DMS53 treated with DMSO at 0.1 percent for 48 hours (cell line): ENCODE measurements at regions not wholly inside any gene's neighbourhood (a gene's known extent, or its start where the extent isn't known, plus 50 kb on each side); places are given as distances from the start of the nearest gene placed in this dataset.

ENCODE experiments used
- DNase-seq: peaks from one replicate; lab custom pipeline; 2025; ENCODE audit not compliant: unreplicated experiment; lab: John Stamatoyannopoulos, UW

DNA sequence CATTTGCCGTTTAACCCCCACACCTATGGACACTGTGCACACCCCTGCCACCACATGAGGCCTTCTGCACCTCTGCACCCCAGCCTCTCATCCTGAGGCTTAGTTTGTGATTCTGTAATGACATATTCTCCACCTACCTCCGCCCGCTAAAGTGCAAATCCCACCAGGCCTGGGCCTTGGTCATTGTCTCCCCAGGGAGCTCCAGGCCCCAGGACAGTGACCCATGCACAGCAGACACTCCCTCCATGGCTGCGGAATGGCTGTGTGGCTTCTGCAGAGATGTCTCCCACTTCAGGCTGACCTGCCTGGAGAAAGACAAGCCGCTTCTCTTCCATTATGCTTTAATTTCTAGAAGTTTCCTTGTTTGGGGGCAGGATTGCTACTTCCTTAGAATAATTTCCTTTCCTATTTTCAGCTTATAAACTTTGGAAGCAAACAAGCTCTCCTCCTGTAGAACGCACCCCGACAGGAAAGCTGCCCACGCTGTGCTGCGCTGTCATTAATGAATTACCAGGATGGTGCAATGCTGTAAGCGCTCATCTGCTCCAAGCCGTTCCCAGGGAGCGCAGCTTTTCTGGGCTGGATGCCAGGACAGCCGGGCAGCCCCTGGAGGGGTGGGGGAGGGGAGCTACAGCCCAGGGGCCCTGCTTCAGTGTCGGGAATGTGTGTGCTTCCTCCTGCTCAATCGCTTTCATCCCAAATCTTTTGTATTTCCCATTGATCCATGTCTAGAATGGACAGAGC lies 618.0 kb downstream of the BRD1 start:
- DNase-seq: no peak

DNA sequence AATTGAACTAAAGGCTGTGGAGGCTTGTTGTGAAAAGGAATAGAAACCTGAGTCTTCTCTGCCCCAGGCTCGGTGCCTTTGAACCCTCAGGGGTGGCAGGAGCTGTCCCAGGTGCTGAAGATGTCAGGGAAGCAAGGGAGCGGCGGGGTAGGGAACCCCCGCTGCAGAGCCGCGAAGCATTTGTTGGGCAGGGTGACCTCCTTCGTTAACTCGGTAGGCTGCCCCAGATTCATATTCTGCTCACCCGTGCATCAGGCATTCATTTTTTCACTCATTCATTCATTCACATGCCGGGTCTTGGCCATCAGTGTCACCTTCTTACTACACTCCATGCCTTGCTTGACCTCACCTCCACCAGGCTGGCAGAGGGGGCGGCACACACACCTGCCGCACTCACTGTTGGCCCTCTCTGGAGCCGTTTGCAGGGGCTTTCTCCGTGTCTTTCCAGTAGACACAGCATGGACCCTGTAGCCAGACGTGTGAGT lies 618.9 kb downstream of the BRD1 start:
- DNase-seq: no peak

DNA sequence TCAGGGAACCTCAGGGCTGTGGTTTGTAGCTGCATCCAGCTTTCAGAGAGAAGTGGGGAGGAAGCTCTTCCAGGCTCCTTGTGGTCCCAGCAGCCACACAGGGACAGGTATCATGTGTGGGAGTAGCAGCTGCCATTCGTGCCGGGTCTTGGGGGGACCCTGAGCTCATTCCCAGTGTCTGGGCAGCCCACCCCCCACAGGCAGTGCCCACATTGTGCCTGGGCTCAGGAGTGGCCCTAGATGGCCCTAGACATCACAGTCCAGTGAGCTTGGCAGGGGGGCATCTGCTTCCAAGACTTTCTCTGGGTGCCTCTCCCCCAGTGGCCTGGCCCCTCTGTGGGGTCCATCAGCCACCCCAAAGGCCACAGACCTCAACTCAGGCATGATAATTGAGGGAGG lies 619.7 kb downstream of the BRD1 start:
- DNase-seq: no peak

DNA sequence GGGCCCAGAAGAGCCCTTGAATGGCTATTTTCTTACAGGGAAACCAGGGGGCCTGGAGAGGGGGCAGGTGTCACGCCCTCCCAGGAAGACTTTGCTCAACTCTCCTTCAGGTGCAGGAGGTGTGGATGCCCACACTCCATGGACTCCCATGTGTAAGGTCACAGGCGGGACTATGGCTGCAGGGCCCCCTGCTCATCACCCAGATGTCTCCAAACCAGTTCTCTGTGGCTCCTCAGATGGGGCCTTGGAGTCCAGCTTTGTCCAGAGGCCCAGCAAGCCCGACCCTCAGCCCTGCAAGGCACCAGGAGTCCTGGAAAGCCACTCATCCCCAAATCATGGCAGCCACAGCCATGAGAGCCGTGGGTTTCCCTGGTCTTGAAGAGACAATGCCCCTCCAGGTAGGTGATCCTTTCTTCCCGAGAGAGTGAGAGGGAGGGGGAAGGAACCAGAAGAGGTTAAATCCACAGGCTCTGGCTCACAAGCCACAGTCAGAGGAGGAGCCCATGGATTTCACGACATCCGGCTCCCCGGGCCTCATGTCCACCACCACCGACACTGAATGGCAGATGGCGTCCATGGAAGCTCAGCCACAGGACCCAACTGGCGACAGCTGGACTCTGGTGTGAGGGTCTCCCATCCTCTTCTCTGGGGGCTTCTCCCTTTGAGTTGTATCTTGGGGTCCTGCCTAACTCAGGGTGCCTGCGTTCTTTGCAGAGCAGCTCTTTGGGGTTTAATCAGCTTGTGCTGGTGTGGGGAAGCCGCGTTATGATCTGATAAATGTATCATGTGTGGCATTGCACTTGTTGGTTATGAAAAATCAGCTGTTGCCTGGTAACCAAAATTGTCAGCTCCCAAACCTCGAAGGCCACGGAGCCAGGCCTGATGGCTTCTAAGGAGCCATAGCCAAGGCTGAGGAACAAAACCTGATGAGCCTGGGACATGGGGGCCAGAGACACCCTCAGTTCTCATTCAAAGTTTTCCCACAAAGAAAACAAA lies 620.4 kb downstream of the BRD1 start:
- DNase-seq: no peak

DNA sequence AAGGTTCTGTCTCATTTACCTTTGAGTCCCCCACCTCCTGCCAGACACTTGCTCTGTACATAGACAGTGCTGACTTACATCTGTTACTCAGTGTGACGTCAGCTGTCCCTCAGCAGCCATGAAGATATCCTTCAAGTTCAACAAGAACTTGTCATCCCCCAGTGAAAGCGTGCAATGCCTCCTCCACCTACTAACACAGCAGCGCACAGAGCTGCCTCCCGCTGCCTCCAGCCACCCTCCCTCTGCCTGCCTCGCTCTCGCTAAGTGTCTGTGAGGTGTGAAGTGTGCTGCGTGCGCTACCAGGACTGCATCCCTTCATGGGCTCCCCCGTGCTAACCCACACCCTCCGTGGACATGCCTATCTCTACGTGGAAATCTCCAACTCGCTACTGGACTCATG lies 621.4 kb downstream of the BRD1 start:
- DNase-seq: no peak

DNA sequence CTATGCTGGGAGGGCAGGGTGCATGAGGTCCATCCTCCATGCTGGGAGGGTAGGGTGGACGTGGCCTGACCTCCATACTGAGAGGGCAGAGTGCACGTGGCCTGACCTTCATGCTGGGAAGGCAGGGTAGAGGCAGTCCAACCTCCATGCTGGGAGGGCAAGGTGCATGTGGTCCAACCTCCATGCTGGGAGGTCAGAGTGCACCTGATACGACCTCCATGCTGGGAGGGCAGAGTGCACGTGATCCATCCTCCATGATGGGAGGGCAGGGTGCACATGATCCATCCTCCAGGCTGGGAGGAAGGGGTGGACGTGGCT lies 622.2 kb downstream of the BRD1 start:
- DNase-seq: no peak

DNA sequence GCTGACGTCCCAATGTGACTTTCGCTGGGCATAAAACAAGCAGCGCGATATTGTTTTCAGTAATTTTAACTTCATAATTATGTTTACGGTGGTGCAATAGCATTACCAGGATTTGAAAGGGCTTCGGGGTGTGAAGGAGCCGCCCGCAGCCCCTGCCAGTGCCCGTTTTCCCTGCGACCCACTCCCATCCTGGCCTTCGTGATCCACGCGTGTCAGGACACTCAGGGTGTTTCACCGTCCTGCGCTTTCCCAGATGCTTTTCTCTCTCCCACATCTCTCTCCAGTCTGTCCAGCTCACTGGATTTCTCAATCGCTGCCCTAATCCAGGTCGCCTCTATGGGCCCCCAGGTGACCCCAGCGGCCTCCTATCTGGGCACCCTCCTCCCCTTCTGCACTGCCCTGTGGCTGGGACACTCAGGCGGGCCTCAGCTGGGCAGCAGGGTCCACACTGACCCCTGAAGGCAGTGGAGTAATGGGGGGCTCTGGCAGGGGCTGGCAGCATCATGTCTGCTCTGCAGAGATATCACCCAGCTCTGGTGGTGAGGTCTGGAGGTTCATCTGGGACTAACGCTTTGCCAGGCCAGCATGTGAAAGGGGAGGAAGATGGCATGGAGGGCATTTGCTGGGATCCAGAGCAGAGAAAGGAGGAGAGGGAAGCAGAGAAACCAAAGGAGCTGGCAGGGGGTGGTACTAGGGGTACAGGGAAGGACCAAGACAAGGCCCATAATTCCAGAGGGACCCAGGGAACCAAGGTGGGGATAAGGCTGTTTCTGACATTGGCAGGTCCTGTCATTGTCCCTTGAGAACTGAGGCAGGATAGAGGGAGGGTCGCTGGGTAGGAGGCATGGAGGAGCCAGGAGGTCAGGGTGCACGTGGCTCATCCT lies 622.8 kb downstream of the BRD1 start:
- DNase-seq: no peak

DNA sequence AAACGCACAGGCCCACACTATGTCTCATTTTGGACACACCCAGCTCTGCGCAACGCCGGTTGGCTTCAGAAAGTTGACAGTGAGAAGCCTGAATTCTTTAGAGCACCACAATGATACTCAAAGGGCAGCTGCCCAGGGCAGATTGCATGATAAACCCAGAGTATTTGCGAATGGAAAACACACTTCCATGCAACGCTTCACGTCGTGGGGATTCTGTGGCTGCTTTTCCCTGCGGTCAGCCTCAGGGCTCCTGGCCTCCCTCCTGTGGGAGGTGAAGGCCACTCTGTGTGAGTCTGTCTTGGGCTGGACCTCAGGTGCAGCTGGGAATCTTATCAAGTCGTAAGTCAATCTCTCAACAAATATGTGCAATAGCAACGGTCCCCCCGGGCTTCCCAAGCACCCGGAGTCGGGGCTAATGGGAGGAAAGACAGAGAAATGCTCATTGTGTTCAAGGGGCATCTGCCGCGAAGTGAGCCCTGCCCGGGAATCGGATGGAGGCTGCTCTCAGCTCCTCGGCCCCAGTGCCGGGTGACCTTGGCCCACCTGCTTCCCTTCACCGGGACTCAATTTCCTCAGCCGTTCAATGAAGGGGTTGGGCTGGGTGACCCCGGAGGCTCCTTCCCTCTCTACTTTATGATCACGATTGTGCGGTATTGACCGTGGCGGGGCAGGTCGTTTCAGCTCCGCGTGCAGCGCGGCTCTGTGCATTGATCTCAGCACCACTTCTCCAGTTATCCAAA lies 623.6 kb downstream of the BRD1 start:
- DNase-seq: no peak

DNA sequence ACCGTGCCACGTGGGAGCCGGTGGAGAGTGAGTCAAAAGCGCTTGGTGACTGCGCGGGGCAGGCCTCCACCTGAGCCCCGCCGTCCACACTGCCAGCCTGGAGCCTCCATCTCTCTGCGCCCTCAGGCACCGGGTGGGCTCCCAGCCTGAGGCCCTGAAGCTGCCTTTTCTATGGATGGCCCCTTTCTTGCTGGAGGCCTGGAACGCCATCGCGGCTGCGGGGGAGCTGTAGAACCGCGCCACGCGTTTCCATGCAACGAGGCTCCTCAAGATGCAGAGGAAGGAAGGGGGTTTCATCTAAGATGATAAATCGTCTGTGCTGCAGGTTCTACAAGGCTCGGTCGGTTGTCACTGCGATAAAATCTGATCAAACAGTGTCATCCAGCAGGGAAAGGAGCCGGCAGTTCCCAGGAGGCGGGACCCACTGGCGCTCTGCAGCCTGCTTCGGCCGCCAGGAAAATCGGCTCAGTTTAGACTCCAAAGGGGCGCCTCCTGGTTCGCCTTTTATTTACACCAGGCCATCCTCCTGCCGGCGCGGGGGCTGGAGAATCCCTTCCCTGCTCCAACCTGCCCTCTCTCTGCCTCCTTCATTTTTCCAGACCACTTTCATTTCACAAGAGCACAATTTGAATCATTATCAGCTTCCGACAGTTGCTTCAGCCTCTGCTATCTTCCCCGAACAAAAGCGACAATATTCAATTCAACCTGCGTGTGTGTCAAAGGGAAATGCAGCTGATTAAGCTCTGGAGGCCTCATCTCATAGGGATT lies 624.4 kb downstream of the BRD1 start:
- DNase-seq: no peak

DNA sequence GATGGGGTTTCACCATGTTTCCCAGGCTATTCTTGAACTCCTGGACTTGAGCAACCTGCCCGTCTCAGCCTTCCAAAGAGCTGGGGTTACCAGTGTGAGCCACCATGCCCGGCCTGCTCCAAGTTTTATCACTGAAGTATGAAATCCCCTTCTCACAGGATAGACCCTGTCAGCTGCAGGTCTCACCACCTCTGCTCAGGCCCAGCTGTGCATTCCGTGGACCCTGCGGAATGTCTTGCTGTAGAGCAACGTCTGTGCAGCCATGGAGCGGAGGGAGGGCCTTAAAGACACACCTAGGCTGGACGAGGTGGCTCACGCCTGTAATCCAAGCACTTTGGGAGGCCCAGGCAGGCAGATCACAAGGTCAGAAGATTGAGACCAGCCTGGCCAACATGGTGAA lies 625.4 kb downstream of the BRD1 start:
- DNase-seq: no peak

DNA sequence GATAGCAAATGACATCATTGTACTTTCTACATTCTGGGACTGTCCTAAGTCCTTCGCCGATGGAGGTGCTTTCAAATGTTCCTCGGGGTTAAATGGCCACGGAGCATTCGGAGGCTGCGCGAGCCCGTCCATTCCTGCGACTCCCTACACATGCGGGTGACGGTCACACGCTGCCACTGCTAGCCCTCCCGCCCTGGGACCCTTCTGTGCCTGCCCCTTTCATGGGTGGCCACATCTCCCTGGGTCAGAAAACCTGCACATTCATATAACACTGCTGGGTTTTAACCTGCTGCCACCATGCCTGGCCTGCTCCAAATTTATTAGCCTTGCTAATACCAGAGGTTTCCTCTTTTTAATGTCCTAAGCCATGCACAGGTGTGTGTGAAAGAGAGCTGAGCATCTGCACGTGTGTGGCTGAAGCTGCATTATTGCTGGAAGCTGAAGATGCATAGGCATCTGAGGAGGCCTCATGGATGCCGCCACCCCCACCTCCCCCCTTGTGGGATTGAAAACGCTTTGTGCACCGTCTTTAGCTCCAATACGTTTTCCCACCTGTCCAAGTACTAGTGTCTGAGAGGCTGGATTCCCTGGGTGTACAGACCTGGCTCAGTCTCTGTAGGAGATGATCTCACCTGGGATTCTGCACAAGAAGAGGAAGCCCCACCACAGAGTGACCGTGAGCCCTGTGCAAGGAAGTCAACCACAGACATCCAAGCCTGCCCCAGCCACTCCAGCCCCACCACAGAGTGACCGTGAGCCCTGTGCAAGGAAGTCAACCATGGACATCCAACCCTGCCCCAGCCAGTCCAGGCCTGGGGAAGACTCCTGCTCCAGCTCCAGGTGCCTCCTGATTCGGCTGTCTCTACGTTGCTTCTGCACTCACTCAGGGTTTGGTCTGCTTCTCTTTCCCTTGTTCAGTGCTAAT lies 626.4 kb downstream of the BRD1 start:
- DNase-seq: no peak

DNA sequence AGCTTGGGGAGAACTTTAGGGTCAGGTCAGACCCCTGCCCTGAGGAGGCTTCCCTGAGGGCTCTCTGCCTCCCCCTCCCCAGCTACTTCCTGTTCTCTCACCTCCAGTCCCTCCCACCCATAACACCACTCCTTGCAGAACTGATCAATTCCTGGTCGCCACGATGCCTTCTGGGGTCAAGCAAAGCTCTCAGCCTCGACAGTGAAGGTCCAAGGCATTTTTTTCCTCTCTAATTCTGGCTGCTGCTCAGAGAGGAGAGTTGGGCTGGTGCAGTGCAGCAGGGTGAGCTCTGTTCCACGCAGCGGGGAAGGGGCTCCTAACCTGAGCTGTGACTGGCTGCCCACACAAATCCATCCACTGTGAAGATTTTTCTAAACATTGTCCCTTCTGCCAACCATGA lies 628.4 kb downstream of the BRD1 start:
- DNase-seq: no peak

DNA sequence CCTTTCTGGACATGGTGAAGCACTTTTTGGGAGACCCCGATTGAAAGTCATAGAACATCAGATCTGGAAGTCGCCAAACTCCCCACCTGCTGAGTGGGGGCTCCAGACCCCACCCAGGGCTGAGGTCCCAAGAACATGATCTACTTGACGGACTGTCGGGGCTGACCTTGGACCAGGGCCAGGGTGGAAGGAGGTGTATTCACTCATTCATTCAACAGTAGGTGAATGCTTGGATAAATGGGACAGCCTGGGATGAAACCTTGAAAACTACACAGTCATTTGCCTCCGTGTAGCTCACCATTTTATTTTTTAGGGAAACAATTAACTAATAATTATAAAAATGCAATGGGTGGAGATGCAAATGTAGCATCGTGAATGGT lies 629.0 kb downstream of the BRD1 start:
- DNase-seq: no peak

DNA sequence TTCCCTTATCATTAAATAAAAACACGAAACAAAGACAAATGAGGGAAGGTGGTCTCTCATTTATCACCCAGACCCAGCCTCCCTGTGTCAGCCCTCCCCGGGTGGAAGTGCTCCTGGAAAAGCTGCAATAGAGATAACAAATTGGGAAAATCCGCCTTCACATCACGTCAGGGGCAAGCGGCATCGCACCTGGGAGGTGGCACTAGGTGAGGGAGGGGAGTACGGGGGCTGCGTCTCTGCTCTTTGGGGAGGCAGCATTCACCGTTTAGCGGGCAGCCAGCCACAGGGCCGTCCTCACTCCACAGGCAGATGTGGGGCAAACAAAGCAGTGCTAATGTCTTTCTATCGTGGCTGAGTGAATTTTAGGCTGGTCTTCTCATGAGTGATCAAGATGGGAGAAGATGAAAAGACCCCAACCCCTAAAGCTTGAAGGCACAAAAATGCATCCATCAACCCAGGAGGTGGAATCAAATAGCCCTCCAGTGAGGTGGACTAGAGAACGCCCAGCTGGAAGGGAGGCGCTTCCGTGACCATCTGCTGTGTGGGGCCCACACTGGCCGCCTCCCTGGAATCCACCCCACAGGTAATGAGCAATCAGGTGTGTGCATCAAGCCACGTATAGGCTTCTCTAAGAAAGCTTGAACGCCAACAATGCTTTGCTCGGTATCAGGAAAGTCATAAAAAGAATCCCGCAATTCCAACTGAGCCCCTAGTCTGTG lies 629.5 kb downstream of the BRD1 start:
- DNase-seq: no peak

DNA sequence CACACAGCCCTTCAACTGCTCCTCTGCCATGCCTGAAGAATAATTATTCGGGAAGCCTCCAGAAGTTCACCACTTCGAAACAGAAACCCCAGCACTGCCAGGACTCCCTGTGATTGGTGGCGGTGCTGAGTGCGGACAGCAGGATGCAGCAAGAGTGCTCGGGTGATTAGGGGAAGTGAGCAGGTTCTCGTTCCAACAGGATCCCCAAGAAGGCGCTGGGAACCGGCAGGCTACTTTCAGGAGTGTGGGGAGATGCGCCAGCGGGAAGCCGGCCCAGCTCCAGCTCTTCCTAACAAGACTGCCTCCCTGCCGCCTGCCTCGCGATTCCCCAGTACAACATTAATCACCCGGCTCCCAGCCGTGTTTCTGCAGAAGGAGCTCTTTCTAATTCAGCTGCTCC lies 630.2 kb downstream of the BRD1 start:
- DNase-seq: no peak

DNA sequence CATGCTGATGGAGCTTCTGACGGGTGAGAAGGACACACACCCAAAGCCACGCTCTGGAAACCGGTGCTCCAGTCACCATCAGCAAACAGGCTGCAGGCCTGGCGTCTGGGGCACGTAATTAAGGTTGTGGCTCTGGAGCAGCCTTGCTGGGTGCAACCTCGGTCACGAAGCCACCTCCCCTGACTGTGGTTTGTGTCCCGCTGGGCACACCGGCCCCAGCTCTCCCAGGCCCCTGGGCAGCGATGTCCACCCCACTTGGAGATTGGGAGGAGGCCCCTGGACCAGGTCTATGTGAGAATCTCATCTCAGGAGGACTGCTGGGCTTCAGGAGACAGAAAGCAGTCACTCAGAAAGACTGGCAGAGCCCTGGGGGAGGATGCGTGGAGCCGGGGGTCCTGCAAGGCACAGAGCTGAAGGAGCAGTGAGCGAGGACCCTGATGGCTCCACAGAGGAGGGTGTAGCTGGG lies 631.6 kb downstream of the BRD1 start:
- DNase-seq: no peak

DNA sequence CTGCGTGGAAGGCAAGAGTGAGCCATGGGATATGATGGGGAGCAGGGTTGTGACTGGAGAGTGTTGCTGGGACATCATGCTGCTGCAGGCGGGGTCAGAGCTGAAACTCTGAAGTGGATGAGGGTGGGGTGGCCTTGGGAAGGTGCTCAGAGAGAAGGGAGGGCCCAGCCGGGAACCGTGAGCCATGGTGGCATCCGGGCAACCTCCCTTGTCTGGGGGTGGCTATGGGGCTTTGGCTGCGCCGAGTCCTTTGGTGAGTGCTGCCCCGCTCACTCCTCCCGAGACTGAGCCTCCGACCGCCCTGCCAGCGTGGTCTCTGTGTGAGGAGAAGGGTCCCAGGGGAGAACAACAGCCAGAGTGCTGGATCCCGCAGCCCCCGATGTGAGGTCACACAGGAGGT lies 632.0 kb downstream of the BRD1 start:
- no peak for DNase-seq

DNA sequence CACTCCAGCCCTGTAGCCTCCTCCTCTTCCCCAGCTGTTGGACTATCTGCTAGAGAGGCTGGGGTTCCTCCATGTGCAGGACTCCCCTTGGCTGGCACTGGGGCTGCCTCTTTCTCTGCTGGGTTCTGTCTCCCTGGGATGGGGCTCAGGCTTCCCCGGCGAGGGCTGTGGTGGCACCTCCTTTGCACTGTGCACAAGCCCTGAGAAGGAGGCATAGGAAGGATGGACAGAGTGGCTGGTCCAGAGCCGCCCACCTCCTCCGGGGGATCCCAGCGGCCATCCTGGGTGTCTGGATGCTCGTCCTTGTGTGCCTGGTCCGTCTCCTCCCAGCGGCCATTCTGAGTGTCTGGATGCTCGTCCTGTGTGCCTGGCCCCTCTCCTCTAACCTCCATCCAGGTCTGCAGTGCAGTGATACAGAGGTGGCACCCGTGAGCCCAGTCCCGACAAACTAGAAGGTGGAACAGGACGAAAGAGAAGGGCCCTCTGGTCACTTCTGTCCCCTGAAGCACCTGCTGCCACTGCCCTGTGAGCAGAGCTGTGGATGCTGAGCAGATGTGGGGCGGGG lies 633.7 kb downstream of the BRD1 start:
- DNase-seq: no peak
